ENCODE measurements at regions not wholly inside any gene's neighbourhood (a gene's known extent, or its start where the extent isn't known, plus 50 kb on each side); places are given as distances from the start of the nearest gene placed in this dataset.

DNA sequence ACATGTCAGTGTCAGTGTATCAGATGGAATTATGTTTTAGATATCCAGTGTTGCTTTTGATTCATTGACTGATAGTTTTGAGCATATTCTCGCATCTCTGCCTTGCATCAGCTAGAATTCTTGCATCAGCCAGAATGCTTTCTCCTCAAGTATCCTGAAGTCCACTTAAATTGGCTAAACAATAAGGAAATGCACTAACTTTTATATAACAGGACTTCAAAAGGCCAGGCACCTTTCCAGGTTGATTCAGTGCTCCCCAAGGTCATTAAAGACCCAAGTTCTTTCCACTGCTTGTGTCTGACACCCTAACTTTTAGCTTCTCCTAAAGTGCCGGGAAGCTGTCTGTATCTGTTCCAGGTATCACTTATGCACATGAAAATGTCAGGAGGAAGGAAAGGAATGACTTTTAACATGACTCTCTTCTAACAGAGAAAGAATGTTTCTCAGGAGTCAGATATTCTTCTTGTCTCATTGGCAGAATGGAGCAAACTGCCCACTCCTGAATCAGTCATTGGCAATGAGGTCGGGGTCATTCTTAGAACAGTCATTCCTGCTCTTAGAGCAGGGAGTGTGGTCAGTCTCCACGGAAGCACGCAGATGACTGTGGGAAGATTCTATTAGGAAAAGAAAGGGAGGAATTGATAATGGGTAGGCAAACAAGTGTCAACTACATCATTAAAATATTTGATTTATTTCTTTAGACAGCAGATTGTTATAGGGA, 92.9 kb upstream of the TLL1 start:
- no peaks in the 10 kb centered on the region for H3K36me3 ChIP-seq (ENCODE audit: insufficient read depth, low read length)
- H3K9ac ChIP-seq (ENCODE audit: low read length): no peak overlapping the region
- no peak overlapping the region for H3K4me2 ChIP-seq (ENCODE audit: low read depth, low read length, poor library complexity, severe bottlenecking)
- no peak overlapping the region for H3K27ac ChIP-seq (ENCODE audit: low read length)
- H3K27me3 ChIP-seq (ENCODE audit: low read length): no peaks in the 10 kb centered on the region
- peaks cover 9% of the 10 kb centered on the region; the same call in 1 of the 2 replicates for H3K9me3 ChIP-seq (ENCODE audit: low read length)
- no peak overlapping the region for H3K4me3 ChIP-seq (ENCODE audit: low read length)
- no peak overlapping the region for H2AFZ ChIP-seq (ENCODE audit: low read length)
- DNase-seq: no peak
- H3K4me1 ChIP-seq (ENCODE audit: low read length): no peaks in the 10 kb centered on the region
- no peaks in the 10 kb centered on the region for H4K20me1 ChIP-seq (ENCODE audit: insufficient read depth, low read depth, low read length)
- no peaks in the 10 kb centered on the region for H3K79me2 ChIP-seq (ENCODE audit: low read length)
- H3K9me2 ChIP-seq (replicated peaks; ENCODE audit: insufficient read depth, low read length): no peaks in the 10 kb centered on the region

DNA sequence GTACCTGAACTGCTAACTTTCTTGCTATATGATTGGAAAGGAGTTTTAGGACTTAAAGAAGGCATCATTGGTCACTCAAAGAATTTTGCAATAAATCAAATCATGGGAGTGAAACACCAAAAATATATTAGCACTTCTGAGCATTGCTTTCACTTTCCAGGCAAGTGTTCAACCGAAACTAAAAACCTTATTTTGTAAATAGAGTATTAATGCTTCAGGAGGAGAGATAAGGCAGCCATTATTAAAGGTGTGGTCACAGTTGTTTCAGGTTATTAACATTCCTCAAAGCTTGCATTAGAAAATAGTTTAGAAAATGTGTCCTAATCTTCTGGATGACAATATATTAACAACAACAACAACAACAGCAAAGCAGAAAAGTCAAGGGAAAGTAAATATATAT, 92.3 kb upstream of the TLL1 start:
- no peaks in the 10 kb centered on the region for H3K9me2 ChIP-seq (replicated peaks; ENCODE audit: insufficient read depth, low read length)
- no peaks in the 10 kb centered on the region for H3K4me1 ChIP-seq (ENCODE audit: low read length)
- H2AFZ ChIP-seq (ENCODE audit: low read length): no peak overlapping the region
- no peak overlapping the region for H3K9ac ChIP-seq (ENCODE audit: low read length)
- H3K4me3 ChIP-seq (ENCODE audit: low read length): no peak overlapping the region
- no peaks in the 10 kb centered on the region for H3K79me2 ChIP-seq (ENCODE audit: low read length)
- no peaks in the 10 kb centered on the region for H3K36me3 ChIP-seq (ENCODE audit: insufficient read depth, low read length)
- peaks cover 9% of the 10 kb centered on the region; the same call in 1 of the 2 replicates for H3K9me3 ChIP-seq (ENCODE audit: low read length)
- H3K27me3 ChIP-seq (ENCODE audit: low read length): no peaks in the 10 kb centered on the region
- H4K20me1 ChIP-seq (ENCODE audit: insufficient read depth, low read depth, low read length): no peaks in the 10 kb centered on the region
- DNase-seq: no peak
- no peak overlapping the region for H3K27ac ChIP-seq (ENCODE audit: low read length)
- H3K4me2 ChIP-seq (ENCODE audit: low read depth, low read length, poor library complexity, severe bottlenecking): no peak overlapping the region

DNA sequence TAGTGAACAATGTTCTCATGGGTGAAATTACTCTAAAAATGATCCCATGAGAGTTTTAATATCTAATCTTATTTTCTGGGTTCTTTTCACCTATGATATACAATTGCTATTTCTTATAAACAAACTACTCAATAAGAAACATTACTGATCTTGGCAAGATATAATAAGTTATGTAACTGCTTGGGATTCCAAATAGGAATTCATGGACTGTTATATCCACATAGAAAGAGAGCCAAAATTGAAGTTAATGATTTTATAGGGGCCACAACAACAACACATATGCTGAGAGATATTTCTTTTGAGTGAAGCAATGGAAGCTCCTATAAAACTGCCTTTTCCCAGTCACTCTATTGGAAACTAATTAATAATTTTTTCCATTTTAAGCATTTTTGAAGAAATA, 90.4 kb upstream of the TLL1 start:
- H3K27me3 ChIP-seq (ENCODE audit: low read length): no peaks in the 10 kb centered on the region
- no peaks in the 10 kb centered on the region for H3K79me2 ChIP-seq (ENCODE audit: low read length)
- H3K4me1 ChIP-seq (ENCODE audit: low read length): no peaks in the 10 kb centered on the region
- no peaks in the 10 kb centered on the region for H3K9me2 ChIP-seq (replicated peaks; ENCODE audit: insufficient read depth, low read length)
- H3K9ac ChIP-seq (ENCODE audit: low read length): no peak overlapping the region
- DNase-seq: no peak
- 0 out of 2 replicates have a peak, but pooled peaks cover under 1% of the 10 kb centered on the region for H3K9me3 ChIP-seq (ENCODE audit: low read length)
- no peak overlapping the region for H3K4me3 ChIP-seq (ENCODE audit: low read length)
- no peak overlapping the region for H3K4me2 ChIP-seq (ENCODE audit: low read depth, low read length, poor library complexity, severe bottlenecking)
- no peak overlapping the region for H2AFZ ChIP-seq (ENCODE audit: low read length)
- H3K27ac ChIP-seq (ENCODE audit: low read length): no peak overlapping the region
- H3K36me3 ChIP-seq (ENCODE audit: insufficient read depth, low read length): no peaks in the 10 kb centered on the region
- no peaks in the 10 kb centered on the region for H4K20me1 ChIP-seq (ENCODE audit: insufficient read depth, low read depth, low read length)

DNA sequence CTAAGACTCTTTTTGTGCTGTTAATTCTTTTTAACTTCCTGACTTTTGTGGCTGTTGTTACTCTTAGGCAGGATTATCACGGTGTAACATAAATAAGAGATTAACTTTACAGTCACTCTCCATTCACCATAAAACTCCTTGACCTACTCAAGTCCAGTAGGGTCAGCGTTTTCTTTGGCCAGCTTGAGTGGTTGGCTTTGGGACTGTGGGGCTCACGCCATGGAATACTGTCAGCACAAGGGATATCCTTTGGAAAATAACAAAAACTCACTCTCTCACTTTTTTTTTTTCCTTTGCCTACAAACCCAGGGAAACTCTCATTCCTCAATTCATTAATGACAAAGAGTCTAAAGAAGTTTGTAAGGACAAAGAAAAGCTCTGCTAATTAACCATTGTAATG, 89.4 kb upstream of the TLL1 start:
- Histone ChIP-seq H3K4me3 (ENCODE audit: low read length) (no peak overlapping the region), H3K4me1 (ENCODE audit: low read length) (no peaks in the 10 kb centered on the region), H2AFZ (ENCODE audit: low read length) (no peak overlapping the region), H3K4me2 (ENCODE audit: low read depth, low read length, poor library complexity, severe bottlenecking) (no peak overlapping the region), H3K27me3 (ENCODE audit: low read length) (no peaks in the 10 kb centered on the region), H3K27ac (ENCODE audit: low read length) (no peak overlapping the region), H3K79me2 (ENCODE audit: low read length) (no peaks in the 10 kb centered on the region), H3K9ac (ENCODE audit: low read length) (no peak overlapping the region), H3K9me3 (ENCODE audit: low read length) (no peaks in the 10 kb centered on the region), H3K9me2 (replicated peaks; ENCODE audit: insufficient read depth, low read length) (no peaks in the 10 kb centered on the region), H4K20me1 (ENCODE audit: insufficient read depth, low read depth, low read length) (no peaks in the 10 kb centered on the region), H3K36me3 (ENCODE audit: insufficient read depth, low read length) (no peaks in the 10 kb centered on the region)
- no peak for DNase-seq

- H2AFZ ChIP-seq (ENCODE audit: low read length): no peak overlapping the region
Measured at GRCh38 chr4:165784672-165785071, 88.4 kb upstream of the TLL1 start.

DNA sequence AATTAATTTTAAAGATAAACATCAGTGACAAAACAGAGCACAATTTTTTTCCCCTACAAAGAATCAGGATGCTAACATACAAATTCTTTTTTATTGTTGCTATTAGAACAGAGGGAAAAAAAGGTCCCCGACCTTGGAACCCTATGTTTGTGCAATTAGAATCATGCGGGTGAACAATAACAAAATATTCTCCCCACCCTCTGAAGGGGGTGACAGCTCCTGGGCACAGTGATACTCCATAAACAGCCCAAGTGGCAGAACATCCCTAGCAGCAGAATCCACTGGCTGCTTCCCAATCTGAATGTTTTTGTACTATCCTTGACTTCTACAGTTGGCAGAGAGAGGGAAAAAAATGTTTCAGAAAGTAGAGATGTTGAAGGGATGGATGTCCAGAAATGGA, 87.7 kb upstream of the TLL1 start:
- no peak for DNase-seq
- no peaks in the 10 kb centered on the region for H3K9me2 ChIP-seq (replicated peaks; ENCODE audit: insufficient read depth, low read length)

More at GRCh38 chr4:165784672-165785071, 88.4 kb upstream of the TLL1 start:
- Histone ChIP-seq H3K27ac (ENCODE audit: low read length) (no peak overlapping the region), H4K20me1 (ENCODE audit: insufficient read depth, low read depth, low read length) (no peaks in the 10 kb centered on the region), H3K9me2 (replicated peaks; ENCODE audit: insufficient read depth, low read length) (no peaks in the 10 kb centered on the region), H3K4me3 (ENCODE audit: low read length) (no peak overlapping the region), H3K4me2 (ENCODE audit: low read depth, low read length, poor library complexity, severe bottlenecking) (no peak overlapping the region), H3K4me1 (ENCODE audit: low read length) (no peaks in the 10 kb centered on the region), H3K27me3 (ENCODE audit: low read length) (no peaks in the 10 kb centered on the region), H3K9ac (ENCODE audit: low read length) (no peak overlapping the region), H3K9me3 (ENCODE audit: low read length) (no peaks in the 10 kb centered on the region), H3K36me3 (ENCODE audit: insufficient read depth, low read length) (no peaks in the 10 kb centered on the region), H3K79me2 (ENCODE audit: low read length) (no peaks in the 10 kb centered on the region)
- DNase-seq: no peak

DNA sequence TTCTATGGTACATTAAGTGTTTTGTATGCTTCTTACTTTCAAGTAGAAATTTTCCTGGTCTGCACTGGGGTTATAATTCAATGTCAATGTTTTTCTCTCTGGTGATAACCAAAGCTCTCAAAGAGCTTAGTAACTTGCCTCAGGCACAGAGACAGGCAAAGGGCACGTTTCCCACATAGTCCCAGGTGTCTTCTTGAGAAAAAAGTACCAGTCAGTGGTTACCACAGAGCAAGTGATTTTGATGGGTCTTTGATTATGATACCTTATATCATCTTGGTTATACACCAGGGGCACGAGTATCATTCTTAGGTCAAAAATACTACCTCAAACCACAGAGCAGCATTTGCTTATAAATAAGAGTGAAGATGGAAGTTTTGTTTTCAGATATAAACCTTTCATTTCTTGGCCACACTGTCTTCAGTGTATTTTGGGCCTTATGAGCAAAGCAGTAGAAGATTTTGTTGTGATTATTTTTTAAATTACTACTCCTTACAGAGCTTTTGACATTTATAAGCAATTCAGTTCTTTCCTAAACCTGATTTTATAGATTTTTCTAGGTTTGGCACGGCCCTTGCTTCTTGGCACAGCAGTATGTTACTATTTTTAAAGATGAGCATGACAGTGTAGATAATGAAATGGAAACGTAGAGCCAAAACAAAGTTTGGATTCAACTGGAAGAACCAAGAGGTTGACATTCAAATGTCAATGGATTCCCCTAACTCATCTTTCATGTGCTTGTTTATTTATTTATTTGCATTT, 85.3 kb upstream of the TLL1 start:
- Histone ChIP-seq H3K27ac (ENCODE audit: low read length) (no peak overlapping the region), H3K36me3 (ENCODE audit: insufficient read depth, low read length) (no peaks in the 10 kb centered on the region), H4K20me1 (ENCODE audit: insufficient read depth, low read depth, low read length) (no peaks in the 10 kb centered on the region), H3K9me2 (replicated peaks; ENCODE audit: insufficient read depth, low read length) (no peaks in the 10 kb centered on the region), H3K79me2 (ENCODE audit: low read length) (no peaks in the 10 kb centered on the region), H2AFZ (ENCODE audit: low read length) (no peak overlapping the region), H3K4me2 (ENCODE audit: low read depth, low read length, poor library complexity, severe bottlenecking) (no peak overlapping the region), H3K9me3 (ENCODE audit: low read length) (no peaks in the 10 kb centered on the region), H3K4me3 (ENCODE audit: low read length) (no peak overlapping the region), H3K4me1 (ENCODE audit: low read length) (no peaks in the 10 kb centered on the region), H3K9ac (ENCODE audit: low read length) (no peak overlapping the region), H3K27me3 (ENCODE audit: low read length) (no peaks in the 10 kb centered on the region)
- DNase-seq: no peak

More for the DNA sequence above, 87.7 kb upstream of the TLL1 start:
- Histone ChIP-seq H3K27ac (ENCODE audit: low read length) (no peak overlapping the region), H4K20me1 (ENCODE audit: insufficient read depth, low read depth, low read length) (no peaks in the 10 kb centered on the region), H3K9me3 (ENCODE audit: low read length) (no peaks in the 10 kb centered on the region), H3K79me2 (ENCODE audit: low read length) (no peaks in the 10 kb centered on the region), H3K4me2 (ENCODE audit: low read depth, low read length, poor library complexity, severe bottlenecking) (no peak overlapping the region), H3K36me3 (ENCODE audit: insufficient read depth, low read length) (no peaks in the 10 kb centered on the region), H3K27me3 (ENCODE audit: low read length) (no peaks in the 10 kb centered on the region), H2AFZ (ENCODE audit: low read length) (no peak overlapping the region), H3K9ac (ENCODE audit: low read length) (no peak overlapping the region), H3K4me1 (ENCODE audit: low read length) (no peaks in the 10 kb centered on the region), H3K4me3 (ENCODE audit: low read length) (no peak overlapping the region)

GRCh38 chr4:165788686-165789463, 84.2 kb upstream of the TLL1 start:
- H3K27ac ChIP-seq (ENCODE audit: low read length): no peak overlapping the region
- no peaks in the 10 kb centered on the region for H4K20me1 ChIP-seq (ENCODE audit: insufficient read depth, low read depth, low read length)
- no peaks in the 10 kb centered on the region for H3K79me2 ChIP-seq (ENCODE audit: low read length)
- no peak for DNase-seq
- H3K9me2 ChIP-seq (replicated peaks; ENCODE audit: insufficient read depth, low read length): no peaks in the 10 kb centered on the region
- H3K27me3 ChIP-seq (ENCODE audit: low read length): no peaks in the 10 kb centered on the region
- no peak overlapping the region for H3K9ac ChIP-seq (ENCODE audit: low read length)
- H3K4me2 ChIP-seq (ENCODE audit: low read depth, low read length, poor library complexity, severe bottlenecking): no peak overlapping the region
- H3K4me3 ChIP-seq (ENCODE audit: low read length): no peak overlapping the region
- H2AFZ ChIP-seq (ENCODE audit: low read length): no peak overlapping the region
- no peaks in the 10 kb centered on the region for H3K36me3 ChIP-seq (ENCODE audit: insufficient read depth, low read length)
- H3K4me1 ChIP-seq (ENCODE audit: low read length): no peaks in the 10 kb centered on the region
- H3K9me3 ChIP-seq (ENCODE audit: low read length): no peaks in the 10 kb centered on the region
